Epidermal melanocyte (primary cell): ENCODE measurements at regions not wholly inside any gene's neighbourhood (a gene's known extent, or its start where the extent isn't known, plus 50 kb on each side); places are given as distances from the start of the nearest gene placed in this dataset.

Experiments
- DNase-seq: peaks from one replicate; pipeline ENCODE4 v3.0.0; 2011; ENCODE audit warnings: low spot score; ENCODE audit not compliant: insufficient read length

GRCh38 chr12:92034858-92035401, 110.7 kb downstream of the BTG1 start:
- peak; percentile 39 for DNase-seq

DNA sequence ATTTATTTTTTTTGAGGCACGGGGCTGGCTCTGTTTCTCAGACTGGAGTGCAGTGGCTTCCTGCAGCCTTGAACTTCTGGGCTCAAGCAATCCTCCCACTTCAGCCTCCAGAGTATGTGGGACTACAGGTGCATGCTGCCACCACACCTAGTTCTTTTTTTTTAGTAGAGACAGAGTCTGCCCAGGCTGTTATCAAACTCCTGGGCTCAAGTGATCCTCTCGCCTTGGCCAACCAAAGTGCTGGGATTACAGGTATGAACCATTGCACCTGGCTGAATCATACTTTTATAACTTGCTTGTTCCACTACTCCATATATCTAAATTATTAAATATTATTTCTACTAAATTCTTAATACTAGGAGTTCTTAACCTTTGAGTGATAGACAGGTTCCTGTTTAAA, 111.6 kb downstream of the BTG1 start:
- no peak for DNase-seq

DNA sequence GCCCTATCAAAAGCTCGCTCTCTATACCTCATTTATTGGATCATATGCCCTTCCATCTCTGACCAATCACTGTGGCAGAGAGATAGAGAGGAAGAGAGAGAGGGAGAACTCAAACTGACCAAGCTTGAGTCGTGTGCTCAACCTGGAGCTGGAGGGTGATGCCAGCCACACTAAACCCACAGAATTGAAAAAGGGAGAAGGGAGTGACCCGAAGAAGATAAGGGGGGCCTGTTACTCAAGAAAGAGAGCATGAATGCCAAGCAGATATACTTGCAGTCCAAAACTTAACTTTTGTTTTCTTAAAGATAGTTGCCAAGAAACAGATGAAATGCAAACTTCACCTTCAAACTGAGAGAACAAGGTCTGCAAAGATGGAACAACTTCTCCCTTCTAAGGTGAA, 112.7 kb downstream of the BTG1 start:
- DNase-seq = no peak

GRCh38 chr12:92032101-92032500, 113.5 kb downstream of the BTG1 start:
- DNase-seq = no peak

GRCh38 chr12:92030618-92031017, 115.0 kb downstream of the BTG1 start:
- DNase-seq = no peak

DNA sequence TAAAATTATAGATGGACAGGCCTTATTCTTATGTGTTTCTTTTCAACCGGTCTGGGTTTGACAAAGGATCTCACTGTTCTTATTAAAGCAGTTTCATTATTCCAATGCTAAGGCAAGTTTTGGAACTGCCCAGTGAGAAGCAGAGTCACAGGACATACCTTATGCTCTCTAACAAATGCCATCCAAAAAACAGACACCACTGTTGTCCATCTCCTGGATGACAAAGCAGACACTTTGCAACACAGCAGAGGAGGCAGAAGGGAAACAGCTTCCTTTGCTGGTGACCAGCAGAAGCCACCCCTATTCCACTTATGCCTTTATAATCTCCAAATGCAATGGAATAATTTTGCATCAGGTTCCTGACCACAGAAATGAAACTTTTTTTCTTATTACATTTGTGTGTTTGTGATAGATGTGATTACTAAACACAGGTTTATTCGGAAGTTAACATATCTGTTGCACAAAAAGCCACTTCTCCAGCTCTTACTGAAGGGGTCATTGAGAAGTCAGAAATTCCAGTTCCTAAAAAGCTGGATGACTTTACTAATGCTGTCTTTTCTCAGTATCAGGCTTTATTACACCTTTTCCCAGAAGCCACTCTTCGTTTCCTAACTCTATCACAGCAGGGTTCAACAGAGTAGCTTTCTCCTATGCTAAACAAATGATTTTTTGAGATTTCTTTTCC, 115.6 kb downstream of the BTG1 start:
- DNase-seq = no peak

- DNase-seq = no peak
These were observed 116.5 kb downstream of the BTG1 start for GRCh38 chr12:92029136-92029535.

GRCh38 chr12:92028441-92028709, 117.3 kb downstream of the BTG1 start:
- no peak for DNase-seq

- no peak for DNase-seq
These were observed 117.8 kb downstream of the BTG1 start for GRCh38 chr12:92027701-92028440.

DNA sequence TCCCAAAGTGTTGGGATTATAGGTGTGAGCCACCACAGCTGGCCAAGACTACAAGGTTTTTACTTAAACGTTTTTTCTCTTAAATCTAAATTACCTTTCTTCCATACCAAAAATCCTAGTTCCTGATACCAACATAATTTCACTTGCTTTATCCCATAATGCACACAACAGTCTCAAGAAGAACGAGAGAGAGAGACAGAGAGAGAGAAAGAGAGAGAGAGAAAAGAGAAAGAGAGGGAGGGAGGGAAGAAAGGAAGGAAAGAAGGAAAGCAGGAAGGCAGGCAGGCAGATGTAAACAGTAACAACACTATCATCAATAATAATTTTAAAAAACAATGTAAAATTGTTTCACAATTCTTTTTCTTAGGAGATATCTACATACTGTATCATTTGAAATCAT, 118.4 kb downstream of the BTG1 start:
- DNase-seq = no peak

DNA sequence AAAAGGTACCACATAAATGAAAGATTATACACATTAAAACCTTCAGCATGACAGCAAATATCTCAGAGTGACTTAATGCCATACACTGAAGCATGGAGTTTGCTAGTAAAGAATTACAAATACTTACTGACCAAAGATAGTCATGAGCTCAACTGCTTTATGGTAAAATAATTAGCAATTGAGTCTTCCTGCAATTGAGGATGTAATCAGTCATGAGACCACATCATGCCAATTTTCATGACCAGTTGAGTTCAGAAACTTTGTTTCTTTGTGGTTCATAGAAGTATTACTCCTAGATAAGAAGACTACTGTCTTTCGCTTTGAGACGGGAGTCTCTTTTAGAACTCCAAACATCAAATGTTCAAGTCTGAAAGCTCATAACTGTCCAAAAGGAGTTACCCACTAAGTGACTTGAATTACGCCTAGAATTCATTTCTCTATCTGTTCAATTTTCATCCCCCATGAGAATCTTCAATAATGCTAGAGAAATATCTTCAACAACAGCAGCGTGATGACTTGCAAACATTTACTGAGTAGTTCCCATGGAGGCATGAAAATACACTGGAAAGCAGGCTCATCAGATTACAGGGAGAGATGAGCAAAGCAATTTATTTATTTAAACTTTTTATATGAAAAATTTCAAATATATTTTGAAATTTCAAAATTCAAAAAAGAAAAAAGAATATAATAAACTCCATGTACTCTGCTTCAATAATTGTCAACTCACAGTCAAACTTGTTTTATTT, 120.0 kb downstream of the BTG1 start:
- no peak for DNase-seq

DNA sequence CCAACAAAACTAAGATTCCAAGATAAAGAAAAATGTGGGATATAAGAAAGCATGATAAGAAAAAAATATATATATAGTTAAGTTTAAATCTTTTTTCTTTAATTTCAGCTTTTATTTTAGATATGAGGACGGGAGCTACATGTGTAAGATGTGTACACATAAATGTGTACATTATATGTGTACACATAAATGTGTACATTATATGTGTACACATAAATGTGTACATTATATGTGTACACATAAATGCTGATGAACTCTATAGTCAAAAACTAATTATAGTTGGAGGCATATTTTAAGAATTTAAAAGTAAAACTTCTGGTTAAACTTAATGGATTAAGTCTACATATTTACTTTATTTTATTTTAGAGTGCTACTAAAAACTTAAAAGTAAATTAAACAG, 123.6 kb downstream of the BTG1 start:
- no peak for DNase-seq

- DNase-seq = no peak
These were observed 124.0 kb downstream of the BTG1 start for GRCh38 chr12:92021666-92022035.

GRCh38 chr12:92020983-92021665, 124.5 kb downstream of the BTG1 start:
- peak; percentile 20 for DNase-seq

DNA sequence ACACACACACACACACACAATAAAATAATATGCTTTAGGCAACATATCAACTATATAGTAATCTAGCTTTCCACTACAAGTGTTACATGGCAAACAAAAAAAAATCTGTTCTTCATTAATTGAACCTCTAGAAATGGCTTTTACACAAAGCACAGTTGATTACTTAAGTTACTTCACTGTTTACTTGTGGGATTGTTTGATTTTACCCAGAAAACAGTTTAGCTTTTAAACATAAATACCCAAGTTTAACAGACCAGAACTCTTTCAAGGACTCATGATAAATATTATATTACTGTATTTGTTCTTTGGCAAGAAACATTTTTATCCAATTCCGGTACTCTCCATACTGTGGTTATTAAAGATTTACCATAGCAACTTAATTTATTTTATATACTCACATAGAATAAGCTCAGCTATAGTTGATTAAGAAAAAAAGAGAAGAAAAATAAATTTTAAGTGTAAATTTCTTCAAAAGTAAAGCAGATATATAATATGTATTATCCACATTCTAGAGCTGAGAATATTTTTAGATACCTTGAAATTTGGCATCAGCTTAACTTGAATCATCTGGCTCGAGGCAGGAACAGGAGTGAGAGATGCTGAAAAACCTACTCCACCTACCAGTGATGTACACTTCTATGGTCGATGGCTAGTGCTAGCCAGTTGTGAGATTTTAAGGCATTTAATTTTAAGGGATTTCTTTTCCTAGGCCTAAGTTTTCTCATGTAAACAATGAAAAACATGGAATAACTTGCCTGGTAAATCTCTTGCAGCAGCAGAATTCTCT, 126.0 kb downstream of the BTG1 start:
- no peak for DNase-seq

DNA sequence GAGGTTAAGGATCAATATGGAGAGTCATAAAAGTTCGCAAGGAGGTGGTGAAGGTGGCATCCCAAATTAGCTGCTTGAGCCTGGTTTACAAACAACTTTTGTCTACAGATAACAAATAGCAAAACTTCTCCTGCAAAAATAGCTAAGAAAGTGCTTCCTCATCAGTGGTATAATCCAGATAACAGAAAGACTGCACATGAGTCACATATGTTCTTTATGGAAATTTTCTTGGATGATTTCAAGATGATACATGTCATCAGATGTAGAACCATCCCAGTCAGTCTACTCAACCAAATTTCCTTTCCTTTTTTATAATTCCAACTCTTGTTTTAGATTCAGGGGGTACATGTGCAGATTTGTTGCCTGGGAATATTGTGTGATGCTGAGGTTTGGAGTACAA, 133.0 kb downstream of the BTG1 start:
- no peak for DNase-seq

DNA sequence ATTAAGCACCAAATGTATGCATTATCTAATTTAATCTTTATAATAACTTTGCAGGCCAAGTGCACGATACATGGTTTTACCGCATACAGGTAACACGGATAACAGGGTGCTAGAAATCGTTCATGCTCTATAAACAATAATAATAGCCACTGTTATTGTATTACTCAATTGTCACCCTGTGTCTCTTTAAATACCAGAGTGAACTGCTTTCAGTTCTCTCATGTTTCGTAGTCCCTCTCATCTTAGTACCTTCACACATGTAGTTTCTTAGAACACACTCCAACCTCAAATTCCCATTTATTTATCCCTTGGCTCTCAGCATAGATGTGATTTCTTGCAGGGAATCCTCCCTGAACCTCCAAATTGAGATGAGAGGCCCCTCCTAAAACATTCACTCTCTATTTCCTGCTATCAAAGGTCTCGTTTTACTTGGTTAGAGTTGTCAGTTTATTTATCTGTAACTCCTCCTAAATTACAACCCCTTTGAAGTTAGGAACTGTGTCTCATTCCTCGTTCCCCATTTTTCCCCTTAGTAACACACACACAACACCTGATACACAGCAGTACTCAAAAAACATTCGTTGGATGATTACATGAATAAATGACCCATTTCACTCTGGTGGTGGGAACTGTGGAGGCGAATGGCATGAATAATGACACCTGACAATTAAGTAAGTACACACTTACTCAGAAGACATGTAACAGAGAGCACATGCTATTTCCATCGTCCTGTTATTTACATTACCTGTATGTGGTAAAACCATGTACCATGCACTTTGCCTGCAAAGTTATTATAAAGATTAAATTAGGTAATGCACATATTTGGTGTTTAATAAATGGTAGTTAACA, 134.6 kb downstream of the BTG1 start:
- no peak for DNase-seq

DNA sequence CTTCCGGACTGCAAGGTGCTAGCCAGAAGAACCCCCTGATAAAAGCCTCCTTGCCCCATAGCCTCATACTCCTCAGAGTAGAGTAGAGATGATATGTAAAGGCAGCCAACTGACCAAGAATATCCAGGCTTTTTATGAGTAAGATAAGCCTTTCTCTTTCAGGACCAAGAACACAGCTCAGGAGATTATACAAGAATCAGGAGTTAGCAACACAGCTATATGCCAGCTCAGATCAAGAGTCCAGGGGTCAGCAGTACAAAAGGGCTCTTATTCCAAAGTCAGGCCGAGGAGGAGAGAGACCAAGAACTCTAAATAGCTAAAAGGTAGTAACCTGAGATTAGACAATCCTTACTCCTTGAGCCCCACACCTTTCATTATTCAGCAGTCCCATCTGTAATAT, 135.3 kb downstream of the BTG1 start:
- DNase-seq = no peak

DNA sequence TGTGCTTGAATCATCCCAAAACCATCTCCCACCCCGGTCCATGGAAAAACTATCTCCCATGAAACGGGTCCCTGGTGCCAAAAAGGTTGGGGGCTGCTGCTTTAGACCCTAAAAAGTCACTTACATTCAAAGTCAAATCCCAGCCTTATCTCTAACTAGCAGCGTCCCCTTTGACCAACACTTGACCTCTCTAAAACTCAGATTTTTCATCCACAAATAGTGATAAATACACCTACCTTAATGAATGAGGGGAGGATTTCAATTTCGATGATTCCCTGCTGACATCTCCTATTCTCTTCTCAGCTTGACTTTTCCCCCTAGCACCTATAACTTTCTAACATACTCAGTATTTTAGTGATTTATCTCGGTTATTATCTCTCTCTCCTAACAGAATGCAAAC, 137.3 kb downstream of the BTG1 start:
- no peak for DNase-seq

- no peak for DNase-seq
These were observed 137.9 kb downstream of the BTG1 start for GRCh38 chr12:92007787-92008186.
